Right lobe of liver (tissue), 6 donors: ENCODE measurements at regions not wholly inside any gene's neighbourhood (a gene's known extent, or its start where the extent isn't known, plus 50 kb on each side); places are given as distances from the start of the nearest gene placed in this dataset.

Experiments
- ATAC-seq, 4 donors: fragments of 200-7000 bp; cut with Tn5 transposase; one replicate each; pipeline ENCODE4 v1.9.1; 2020; ENCODE audit warnings: mild to moderate bottlenecking in 4 of 4, moderate library complexity in 4 of 4
- DNase-seq, 3 donors: peaks; one replicate each; pipeline ENCODE4 v3.0.0-alpha.2; 2020
- H3K27ac ChIP-seq, 3 donors: fragments of 200-600 bp; one replicate each; pipeline ENCODE4 v1.8.0; 2022
- H3K27me3 ChIP-seq, 2 donors: fragments of 200-600 bp; one replicate each; pipeline ENCODE4 v1.8.0; 2022
- H3K36me3 ChIP-seq, 4 donors: fragments of 200-600 bp; sonication (generic) in 1 of 4; one replicate each; pipeline versions ENCODE4 v1.5.1 to v1.8.0; 2017 to 2022; ENCODE audit warnings: control low read depth in 1 of 4
- H3K4me1 ChIP-seq, 4 donors: fragments of 200-600 bp; sonication (generic) in 1 of 4; one replicate each; pipeline versions ENCODE4 v1.5.1 to v1.8.0; 2017 to 2022; ENCODE audit warnings: control low read depth in 1 of 4
- H3K4me3 ChIP-seq, 3 donors: fragments of 200-600 bp; one replicate each; pipeline ENCODE4 v1.8.0; 2022
- H3K9me3 ChIP-seq, 4 donors: fragments of 200-600 bp; sonication (generic) in 1 of 4; one replicate each; pipeline versions ENCODE4 v1.5.1 to v1.8.0; 2017 to 2022; ENCODE audit warnings: control low read depth in 1 of 4
- CTCF ChIP-seq, 4 donors: fragments of 200-600 bp in 3 of 4; fragments of 450-650 bp in 1 of 4; IDR thresholded peaks; one replicate each; pipeline versions ENCODE4 v1.5.1 to v1.8.0; 2016 to 2022; ENCODE audit warnings: antibody characterized with exemption in 4 of 4, mild to moderate bottlenecking in 2 of 4
- POLR2A ChIP-seq: fragments of 450-650 bp; IDR thresholded peaks from one replicate; pipeline ENCODE4 v1.6.1; 2017; ENCODE audit warnings: antibody characterized with exemption, mild to moderate bottlenecking
- WGBS: methylation state at CpG from one replicate; pipeline ENCODE4 v1.1.6; 2018; ENCODE audit warnings: low coverage, low lambda C conversion rate; ENCODE audit not compliant: insufficient coverage; ENCODE audit errors: missing lambda C conversion rate; 5-methylcytosine and 5-hydroxymethylcytosine counted together
- intact Hi-C, 2 donors: fragments of 100-400 bp; cut with DNase I; formaldehyde crosslinking; loops; one replicate each; pipeline versions ENCODE4 v1.11.2 to v1.14.1; 2022
- donor health status: DM: no; HTN: yes; CAD: no.
- donor health status: DM: no; HTN: no; CAD: no.
- donor health status: DM: no; HTN: no; CAD: no.
- donor health status: DM: no; HTN: yes; CAD: no.
- donor health status: DM: no; HTN: yes; CAD: no.

GRCh38 chr13:63614874-63615612 lies 2199.4 kb upstream of the PCDH20 start:
- Histone ChIP-seq H3K27ac (no peak overlapping the region), H3K9me3 (no peaks in the 10 kb centered on the region), H3K27me3 (no peaks in the 10 kb centered on the region), H3K4me1 (no peaks in the 10 kb centered on the region), H3K4me3 (no peak overlapping the region), H3K36me3 (no peaks in the 10 kb centered on the region)
- WGBS, result 60% methylated on average over 5 of the region's 5 CpGs
- intact Hi-C loops, result no loop called here
- no peak for DNase-seq
- no peak for ATAC-seq
- no peak for TF ChIP-seq POLR2A
- TF ChIP-seq CTCF (IDR thresholded peaks at IDR 0.05), result no peak

- DNase-seq (no peak), ATAC-seq (no peak)
- 58% methylated on average over 1 of the region's 1 CpG for WGBS
- H3K9me3 ChIP-seq, result no peaks in the 10 kb centered on the region
- H3K4me1 ChIP-seq, result no peaks in the 10 kb centered on the region
- no peaks in the 10 kb centered on the region for H3K36me3 ChIP-seq
- H3K27me3 ChIP-seq, result no peaks in the 10 kb centered on the region
- H3K27ac ChIP-seq, result no peak overlapping the region
- intact Hi-C loops, result no loop called here
- H3K4me3 ChIP-seq, result no peak overlapping the region
- TF ChIP-seq CTCF (IDR thresholded peaks at IDR 0.05) (no peak), POLR2A (no peak)
Measured at GRCh38 chr13:63607153-63607552, 2191.5 kb upstream of the PCDH20 start.

GRCh38 chr13:63605962-63606361 lies 2190.3 kb upstream of the PCDH20 start:
- no peaks in the 10 kb centered on the region for H3K9me3 ChIP-seq
- H3K27ac ChIP-seq, result no peak overlapping the region
- H3K36me3 ChIP-seq, result no peaks in the 10 kb centered on the region
- ATAC-seq, result no peak
- intact Hi-C loops, result no loop called here
- H3K27me3 ChIP-seq, result no peaks in the 10 kb centered on the region
- DNase-seq, result no peak
- H3K4me1 ChIP-seq, result no peaks in the 10 kb centered on the region
- H3K4me3 ChIP-seq, result no peak overlapping the region
- TF ChIP-seq POLR2A, result no peak
- TF ChIP-seq CTCF (IDR thresholded peaks at IDR 0.05), result no peak

- no peaks in the 10 kb centered on the region for H3K9me3 ChIP-seq
- 40% methylated on average over 1 of the region's 2 CpGs for WGBS
- no peak overlapping the region for H3K4me3 ChIP-seq
- no peak for ATAC-seq
- no peaks in the 10 kb centered on the region for H3K36me3 ChIP-seq
- H3K27ac ChIP-seq, result no peak overlapping the region
- no peaks in the 10 kb centered on the region for H3K27me3 ChIP-seq
- TF ChIP-seq POLR2A (no peak), CTCF (IDR thresholded peaks at IDR 0.05) (no peak)
- DNase-seq, result no peak
- no peaks in the 10 kb centered on the region for H3K4me1 ChIP-seq
- intact Hi-C loops, result no loop called here
Measured at GRCh38 chr13:63605403-63605802, 2189.8 kb upstream of the PCDH20 start.

GRCh38 chr13:63595811-63596210 lies 2180.2 kb upstream of the PCDH20 start:
- Histone ChIP-seq H3K9me3 (no peaks in the 10 kb centered on the region), H3K4me1 (no peaks in the 10 kb centered on the region), H3K27ac (no peak overlapping the region), H3K27me3 (no peaks in the 10 kb centered on the region), H3K36me3 (no peaks in the 10 kb centered on the region), H3K4me3 (no peak overlapping the region)
- 58% methylated on average over 7 of the region's 7 CpGs for WGBS
- intact Hi-C loops, result no loop called here
- TF ChIP-seq CTCF (IDR thresholded peaks at IDR 0.05) (no peak), POLR2A (no peak)
- DNase-seq, result no peak
- ATAC-seq, result no peak
